ENCODE measurements at regions not wholly inside any gene's neighbourhood (a gene's known extent, or its start where the extent isn't known, plus 50 kb on each side); places are given as distances from the start of the nearest gene placed in this dataset.

DNA sequence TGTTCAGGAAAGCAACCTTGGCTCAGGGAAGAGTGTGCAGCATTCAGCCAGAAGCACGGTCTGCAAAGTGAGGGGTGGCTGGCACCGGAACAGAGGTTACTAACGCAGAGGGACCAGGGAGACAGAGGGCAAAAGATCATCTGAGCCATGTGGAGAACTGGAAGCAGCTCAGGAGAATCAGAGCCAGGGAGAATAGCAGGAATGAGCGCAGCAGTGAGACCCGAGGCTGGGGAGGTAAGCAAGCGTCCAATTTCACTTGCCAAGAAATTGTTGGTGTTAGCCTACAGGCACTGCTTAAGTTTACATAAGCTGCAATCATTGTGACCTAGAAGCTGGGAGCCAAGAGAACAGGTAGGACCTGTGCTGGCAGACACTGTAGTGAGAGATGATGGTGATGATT lies 372.6 kb upstream of the POU3F3 start:
- no peak overlapping the region for H3K4me3 ChIP-seq
- H3K4me1 ChIP-seq: peaks cover 0 to 7% (median 0%) of the 10 kb centered on the region in 4 donors
- H3K9me3 ChIP-seq: no peaks in the 10 kb centered on the region
- intact Hi-C loops (cut with DNase I): no loop called here
- 25% methylated on average over 6 of the region's 6 CpGs for WGBS (ENCODE audit: insufficient coverage, low coverage, low lambda C conversion rate, missing lambda C conversion rate)
- H3K27ac ChIP-seq: peak overlapping the region in 1 of 3 donors; percentile 19
- ATAC-seq (peak; percentile 88 to 98 (median 94)), DNase-seq (peak; percentile 36 to 92 (median 85))
- no peaks in the 10 kb centered on the region for H3K27me3 ChIP-seq
- no peaks in the 10 kb centered on the region for H3K36me3 ChIP-seq
- no peak for TF ChIP-seq POLR2A (IDR thresholded peaks at IDR 0.05)
- TF ChIP-seq, protein P1, sequence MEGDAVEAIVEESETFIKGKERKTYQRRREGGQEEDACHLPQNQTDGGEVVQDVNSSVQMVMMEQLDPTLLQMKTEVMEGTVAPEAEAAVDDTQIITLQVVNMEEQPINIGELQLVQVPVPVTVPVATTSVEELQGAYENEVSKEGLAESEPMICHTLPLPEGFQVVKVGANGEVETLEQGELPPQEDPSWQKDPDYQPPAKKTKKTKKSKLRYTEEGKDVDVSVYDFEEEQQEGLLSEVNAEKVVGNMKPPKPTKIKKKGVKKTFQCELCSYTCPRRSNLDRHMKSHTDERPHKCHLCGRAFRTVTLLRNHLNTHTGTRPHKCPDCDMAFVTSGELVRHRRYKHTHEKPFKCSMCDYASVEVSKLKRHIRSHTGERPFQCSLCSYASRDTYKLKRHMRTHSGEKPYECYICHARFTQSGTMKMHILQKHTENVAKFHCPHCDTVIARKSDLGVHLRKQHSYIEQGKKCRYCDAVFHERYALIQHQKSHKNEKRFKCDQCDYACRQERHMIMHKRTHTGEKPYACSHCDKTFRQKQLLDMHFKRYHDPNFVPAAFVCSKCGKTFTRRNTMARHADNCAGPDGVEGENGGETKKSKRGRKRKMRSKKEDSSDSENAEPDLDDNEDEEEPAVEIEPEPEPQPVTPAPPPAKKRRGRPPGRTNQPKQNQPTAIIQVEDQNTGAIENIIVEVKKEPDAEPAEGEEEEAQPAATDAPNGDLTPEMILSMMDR (IDR thresholded peaks at IDR 0.05): no peak

DNA sequence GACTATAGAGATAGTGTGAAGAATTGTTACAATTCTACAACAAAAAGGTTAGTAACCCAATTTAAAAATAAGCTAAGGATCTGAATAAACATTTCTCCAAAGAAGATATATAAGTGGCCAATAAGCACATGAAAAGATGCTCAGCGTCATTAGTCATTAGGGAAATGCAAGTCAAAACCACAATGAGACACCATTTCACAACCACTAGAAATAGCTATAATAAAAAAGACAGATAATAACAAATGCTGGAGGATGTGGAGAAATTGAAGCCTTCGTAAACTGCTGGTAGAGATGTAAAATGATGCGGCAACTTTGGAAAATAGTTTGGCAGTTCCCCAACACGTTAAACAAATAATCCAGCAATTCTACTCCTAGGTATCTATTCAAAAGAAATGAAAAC lies 366.5 kb upstream of the POU3F3 start:
- intact Hi-C loops (cut with DNase I): no loop called here
- TF ChIP-seq, protein P1 (IDR thresholded peaks at IDR 0.05): no peak
- no peak for TF ChIP-seq POLR2A (IDR thresholded peaks at IDR 0.05)
- ATAC-seq: no peak
- no peaks in the 10 kb centered on the region for H3K36me3 ChIP-seq
- WGBS (ENCODE audit: insufficient coverage, low coverage, low lambda C conversion rate, missing lambda C conversion rate): 55% methylated on average over 4 of the region's 4 CpGs
- no peak for DNase-seq
- no peaks in the 10 kb centered on the region for H3K4me1 ChIP-seq
- H3K4me3 ChIP-seq: no peak overlapping the region
- H3K27me3 ChIP-seq: no peaks in the 10 kb centered on the region
- no peak overlapping the region for H3K27ac ChIP-seq
- H3K9me3 ChIP-seq: no peaks in the 10 kb centered on the region

DNA sequence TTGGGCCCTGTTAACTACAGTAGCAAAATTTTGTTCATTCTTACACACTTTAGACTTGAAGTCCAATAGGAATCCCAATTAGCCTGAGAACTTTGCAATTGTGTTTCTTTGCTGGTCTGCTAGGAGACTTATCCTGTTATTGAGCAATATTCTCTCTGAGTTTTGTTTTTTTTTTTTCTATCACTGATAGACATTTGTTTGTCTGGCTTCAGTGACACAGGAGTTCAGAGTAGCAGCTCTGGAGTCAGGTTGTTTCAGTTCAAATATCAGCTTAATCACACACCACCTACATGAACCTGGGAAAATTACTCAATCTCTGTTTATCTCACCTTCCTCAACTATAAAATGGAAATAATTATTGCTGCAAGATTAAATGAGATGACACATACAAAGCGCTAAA lies 360.2 kb upstream of the POU3F3 start:
- no peak overlapping the region for H3K4me3 ChIP-seq
- intact Hi-C loops (cut with DNase I): no loop called here
- H3K4me1 ChIP-seq: peaks cover 0 to 12% (median 0%) of the 10 kb centered on the region in 4 donors
- H3K36me3 ChIP-seq: no peaks in the 10 kb centered on the region
- no peak for TF ChIP-seq POLR2A (IDR thresholded peaks at IDR 0.05)
- TF ChIP-seq, protein P1 (IDR thresholded peaks at IDR 0.05): no peak
- ATAC-seq (peak; percentile 83 to 96 (median 96)), DNase-seq (no peak)
- H3K27me3 ChIP-seq: no peaks in the 10 kb centered on the region
- peak overlapping the region in 1 of 3 donors; percentile 22 for H3K27ac ChIP-seq
- 16% methylated on average over 1 of the region's 1 CpG for WGBS (ENCODE audit: insufficient coverage, low coverage, low lambda C conversion rate, missing lambda C conversion rate)
- H3K9me3 ChIP-seq: no peaks in the 10 kb centered on the region

DNA sequence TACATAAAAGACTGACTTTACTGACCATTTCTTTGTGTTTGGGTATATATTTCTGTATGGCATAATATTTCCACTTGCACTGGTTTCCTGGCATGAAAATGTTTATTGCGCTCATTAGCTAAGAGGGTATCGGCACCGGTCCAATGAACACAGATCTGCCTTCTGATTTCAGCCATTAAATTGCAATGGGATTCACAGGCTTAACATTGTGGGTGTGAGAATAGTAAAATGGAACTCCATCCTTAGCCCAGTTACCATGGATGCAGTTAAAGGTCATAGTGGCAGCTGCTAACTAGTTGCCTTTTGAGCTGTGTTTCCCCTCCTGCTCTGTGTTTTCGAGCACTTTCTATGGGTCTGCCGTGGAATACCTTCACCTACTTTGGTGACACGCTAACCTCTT lies 352.6 kb upstream of the POU3F3 start:
- WGBS (ENCODE audit: insufficient coverage, low coverage, low lambda C conversion rate, missing lambda C conversion rate): 96% methylated on average over 4 of the region's 6 CpGs
- H3K4me3 ChIP-seq: no peak overlapping the region
- intact Hi-C loops (cut with DNase I): no loop called here
- ATAC-seq (no peak), DNase-seq (no peak)
- H3K27me3 ChIP-seq: no peaks in the 10 kb centered on the region
- no peaks in the 10 kb centered on the region for H3K4me1 ChIP-seq
- no peak overlapping the region for H3K27ac ChIP-seq
- H3K36me3 ChIP-seq: no peaks in the 10 kb centered on the region
- no peak for TF ChIP-seq POLR2A (IDR thresholded peaks at IDR 0.05)
- TF ChIP-seq, protein P1 (IDR thresholded peaks at IDR 0.05): no peak
- no peaks in the 10 kb centered on the region for H3K9me3 ChIP-seq

DNA sequence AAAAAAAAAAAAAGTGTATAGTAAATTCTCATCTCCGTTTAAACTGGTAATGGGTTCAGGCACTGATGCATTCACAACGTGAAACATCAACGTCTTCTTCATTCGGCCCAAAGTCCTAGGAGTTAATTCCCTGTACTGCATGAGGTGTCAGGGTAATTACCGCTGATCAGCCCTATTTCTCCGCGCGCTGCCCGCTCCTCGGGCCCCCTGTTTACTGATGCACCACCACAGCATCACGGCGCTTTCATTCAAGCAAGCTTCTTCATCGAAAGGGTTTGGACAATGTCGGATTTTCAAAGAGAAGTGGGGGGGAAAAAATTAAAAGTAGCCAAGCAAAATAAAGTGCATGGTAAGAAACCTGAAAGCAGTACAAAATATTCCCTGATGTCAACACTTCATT lies 352.0 kb upstream of the POU3F3 start:
- Histone ChIP-seq H3K4me3 (no peak overlapping the region), H3K9me3 (no peaks in the 10 kb centered on the region), H3K36me3 (no peaks in the 10 kb centered on the region), H3K27me3 (no peaks in the 10 kb centered on the region), H3K27ac (no peak overlapping the region), H3K4me1 (no peaks in the 10 kb centered on the region)
- ATAC-seq (no peak), DNase-seq (no peak)
- 77% methylated on average over 14 of the region's 14 CpGs for WGBS (ENCODE audit: insufficient coverage, low coverage, low lambda C conversion rate, missing lambda C conversion rate)
- no peak for TF ChIP-seq POLR2A (IDR thresholded peaks at IDR 0.05)
- TF ChIP-seq, protein P1 (IDR thresholded peaks at IDR 0.05): no peak
- intact Hi-C loops (cut with DNase I): no loop called here
